Left hindlimb (tissue), 1 donor: ENCODE measurements at regions not wholly inside any gene's neighbourhood (a gene's known extent, or its start where the extent isn't known, plus 50 kb on each side); places are given as distances from the start of the nearest gene placed in this dataset.
A peak's percentile ranks its signal among the peaks of the same experiment; 100 is the strongest.
"Not testable (repeated sequence)": the region's sequence is repeated elsewhere in the genome, so short reads cannot be mapped to it uniquely, and the experiment has no call there.

ENCODE experiments used
- DNase-seq: peaks from one replicate; pipeline ENCODE4 v3.0.0-alpha.2; 2018

DNA sequence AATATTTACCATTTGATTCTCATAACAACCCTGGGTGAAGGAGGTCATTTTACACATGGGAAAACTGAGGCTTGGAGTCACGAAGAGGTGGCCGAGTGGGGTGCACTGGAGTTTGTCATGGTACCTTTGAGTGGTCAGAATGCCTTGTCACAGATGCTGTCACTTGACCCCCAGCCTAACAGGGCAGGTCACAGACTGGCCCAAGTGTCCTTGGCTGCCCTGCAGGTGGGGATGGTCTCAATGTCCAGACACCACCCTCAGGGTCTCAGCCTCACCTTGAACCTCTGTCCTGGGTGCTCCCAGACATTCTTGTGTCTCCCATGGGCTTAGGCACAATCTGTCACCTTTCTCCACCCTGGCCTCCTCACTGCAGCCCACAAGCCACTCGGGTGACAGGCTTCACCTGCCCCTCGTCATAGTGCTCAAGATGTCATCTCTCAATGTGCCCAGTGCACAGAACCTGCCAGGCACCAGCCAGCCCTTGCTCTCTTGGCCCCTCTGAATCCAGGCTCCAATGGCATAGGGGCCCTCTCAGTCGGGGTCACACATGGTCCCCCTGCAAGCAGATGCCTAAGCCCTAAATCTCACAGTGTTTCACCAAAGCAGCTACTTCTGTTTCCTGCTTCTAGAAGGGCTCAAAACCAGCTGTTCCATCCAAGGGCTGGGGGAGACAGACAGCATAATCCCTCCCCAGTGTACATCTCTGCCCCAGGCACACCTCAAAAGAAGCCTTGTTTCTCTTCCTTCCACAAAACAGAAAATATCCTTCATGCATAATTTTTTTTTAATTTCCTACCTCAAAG is 76.8 kb upstream of the NANOS1 start:
- DNase-seq = no peak

DNA sequence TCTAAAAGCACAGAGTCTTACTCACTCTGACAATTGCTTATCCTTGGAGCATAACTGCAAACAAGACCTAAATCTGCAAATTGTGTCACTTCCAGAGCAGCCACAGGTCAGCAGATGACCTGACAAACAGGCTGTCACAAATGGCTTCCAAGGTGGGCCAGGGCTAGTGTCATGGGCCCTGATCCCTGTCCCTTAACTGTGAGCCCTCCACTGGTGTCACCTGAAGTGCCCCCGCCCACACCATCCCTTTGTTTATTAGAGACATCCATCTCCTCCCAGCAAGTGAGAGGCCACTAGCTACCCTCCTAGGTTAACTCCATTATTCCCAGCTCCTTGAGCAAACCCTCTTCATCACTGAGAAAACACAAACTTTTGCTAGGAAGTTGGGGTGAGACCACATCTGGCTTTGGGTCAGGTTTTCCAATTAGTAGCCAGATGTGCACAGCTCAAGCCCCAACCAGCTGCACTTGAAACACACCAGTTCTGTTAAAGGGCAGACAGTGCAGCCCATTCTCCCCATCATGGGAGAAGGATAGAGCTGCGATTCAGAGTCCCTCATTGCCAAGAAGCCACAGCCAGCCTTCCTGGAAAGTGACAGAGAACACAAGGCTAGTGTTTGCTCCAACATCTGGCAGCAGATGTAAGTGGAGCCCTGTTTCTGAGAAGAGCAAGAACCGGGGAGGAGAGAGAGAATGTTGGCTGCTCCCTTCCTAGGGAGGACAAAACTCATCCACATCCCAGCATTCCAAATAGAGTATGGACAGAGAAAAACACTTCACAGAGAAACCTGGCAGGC is 75.7 kb upstream of the NANOS1 start:
- peak; percentile 82 for DNase-seq

- no peak for DNase-seq
Measured at GRCh38 chr10:118955531-118955930, 74.0 kb upstream of the NANOS1 start.

DNA sequence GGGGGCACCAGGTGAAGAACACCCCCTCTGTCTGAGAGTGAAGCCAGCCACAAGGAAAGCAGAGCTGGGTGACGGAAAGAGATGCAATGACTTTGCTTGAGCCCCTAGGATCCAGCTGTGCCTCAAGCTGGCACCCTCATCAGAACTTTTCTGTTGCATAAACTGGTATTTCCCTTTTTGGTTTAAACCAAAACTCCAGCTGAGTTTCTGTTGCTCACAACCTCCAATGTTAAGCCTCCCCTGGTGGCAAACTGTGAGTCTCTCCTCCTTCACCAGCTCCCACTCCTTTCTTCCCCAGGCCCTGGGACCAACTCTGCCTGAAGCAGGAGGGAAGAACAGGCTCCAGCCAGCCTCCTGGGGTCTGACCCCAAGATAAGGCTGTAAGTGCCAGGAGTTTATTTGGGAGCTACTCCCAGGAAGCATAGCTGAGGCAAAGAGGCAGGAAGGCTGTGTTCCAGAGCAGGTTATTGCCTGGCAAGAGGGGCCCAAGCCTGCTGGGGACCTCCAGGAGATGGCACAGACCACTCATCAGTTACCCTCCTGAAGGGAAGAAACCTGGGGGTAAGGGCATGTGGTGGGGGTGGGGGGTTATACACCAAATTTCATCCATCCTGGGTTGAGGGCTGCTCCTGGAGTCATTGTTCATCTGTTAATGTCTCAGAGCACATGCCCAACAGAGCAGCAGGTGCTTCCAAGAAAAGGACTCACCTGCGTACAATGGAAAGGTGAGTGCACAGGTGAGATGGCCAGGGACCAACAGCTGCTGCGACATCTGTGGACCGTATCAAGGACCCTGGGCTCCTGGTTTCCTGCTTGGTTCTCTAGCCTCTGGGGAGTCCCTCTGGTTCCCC is 73.3 kb upstream of the NANOS1 start:
- DNase-seq = no peak

- DNase-seq = no peak
Measured at GRCh38 chr10:118956802-118957442, 72.6 kb upstream of the NANOS1 start.

DNA sequence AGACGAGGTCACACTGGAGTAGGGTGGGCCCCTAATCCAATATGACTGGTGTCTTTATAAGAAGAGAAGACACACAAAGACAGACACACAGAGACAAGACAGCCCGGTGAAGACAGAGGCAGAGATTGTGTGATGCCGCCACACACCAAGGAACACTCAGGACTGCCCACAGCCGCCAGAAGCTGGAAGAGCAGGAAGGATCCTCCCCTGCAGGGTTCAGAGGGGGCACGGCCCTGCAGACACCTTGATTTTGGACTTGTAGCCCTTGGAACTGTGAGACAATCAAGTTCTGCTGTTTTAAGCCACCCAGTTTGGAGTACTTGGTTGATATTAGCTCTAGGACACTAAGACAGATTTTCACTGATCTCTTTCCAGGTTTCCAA is 72.1 kb upstream of the NANOS1 start:
- no peak for DNase-seq

- DNase-seq = no peak
Measured at GRCh38 chr10:118957966-118958365, 71.5 kb upstream of the NANOS1 start.

DNA sequence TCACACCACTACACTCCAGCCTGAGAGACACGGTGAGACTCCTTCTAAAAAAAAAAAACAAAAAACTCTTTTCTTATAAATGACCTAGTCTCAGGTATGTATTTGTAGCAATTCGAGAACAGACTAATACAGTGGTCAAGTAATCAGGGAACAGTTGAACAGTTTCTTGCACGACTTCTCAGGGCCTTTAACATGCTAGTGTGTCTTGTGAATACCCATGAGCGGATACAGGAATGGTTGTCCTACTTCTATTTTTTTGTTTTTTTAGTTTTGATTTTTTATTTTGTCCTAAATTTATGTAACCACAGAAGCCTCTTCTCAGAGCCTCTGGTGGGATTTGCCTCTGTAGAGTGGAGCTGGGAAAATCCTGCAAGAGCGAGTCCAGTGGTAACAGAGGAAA is 71.0 kb upstream of the NANOS1 start:
- DNase-seq = no peak

DNA sequence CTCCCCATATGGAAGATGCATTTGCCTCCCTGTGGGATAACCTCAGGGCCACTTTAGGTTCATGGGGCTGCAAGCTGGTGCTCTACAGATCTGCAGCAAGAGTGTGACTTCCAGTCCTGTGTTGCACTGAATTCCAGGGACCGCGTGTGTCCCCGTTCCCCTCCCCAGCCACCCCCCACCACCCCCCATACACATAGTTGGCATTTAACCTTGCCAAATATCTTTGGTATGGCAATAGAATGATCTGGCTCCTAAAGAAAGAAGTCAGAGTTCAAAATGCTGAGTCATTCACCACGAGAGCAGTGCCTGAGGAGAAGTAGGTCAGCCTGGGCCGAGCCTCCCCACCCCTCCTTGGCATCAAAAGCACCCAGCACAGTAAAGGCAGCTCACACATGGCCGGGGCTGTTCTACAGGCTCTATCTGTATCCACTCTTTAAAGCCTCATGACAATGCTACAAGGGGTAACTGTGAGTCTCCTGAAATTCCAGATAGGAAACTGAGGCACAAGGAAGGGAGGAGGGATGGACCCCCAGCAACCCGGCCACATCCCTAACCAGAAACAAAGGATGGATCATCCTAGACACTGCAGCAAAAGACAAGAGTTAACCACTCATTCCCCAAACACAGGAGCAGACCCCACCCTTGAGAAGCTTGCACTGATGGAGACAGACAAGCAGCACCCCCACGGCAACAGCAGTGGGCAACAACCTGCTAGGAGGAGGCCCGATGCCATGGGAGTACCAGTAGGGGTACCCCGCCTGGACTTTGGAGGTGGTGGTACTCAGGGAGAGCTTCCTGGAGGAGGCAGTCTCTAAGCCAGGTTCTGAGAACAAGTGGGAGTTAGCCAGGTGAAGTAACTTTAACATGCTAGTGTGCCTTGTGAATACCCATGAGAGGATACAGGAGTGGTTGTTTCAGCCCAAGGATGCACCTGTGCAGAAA is 70.3 kb upstream of the NANOS1 start:
- no peak for DNase-seq

DNA sequence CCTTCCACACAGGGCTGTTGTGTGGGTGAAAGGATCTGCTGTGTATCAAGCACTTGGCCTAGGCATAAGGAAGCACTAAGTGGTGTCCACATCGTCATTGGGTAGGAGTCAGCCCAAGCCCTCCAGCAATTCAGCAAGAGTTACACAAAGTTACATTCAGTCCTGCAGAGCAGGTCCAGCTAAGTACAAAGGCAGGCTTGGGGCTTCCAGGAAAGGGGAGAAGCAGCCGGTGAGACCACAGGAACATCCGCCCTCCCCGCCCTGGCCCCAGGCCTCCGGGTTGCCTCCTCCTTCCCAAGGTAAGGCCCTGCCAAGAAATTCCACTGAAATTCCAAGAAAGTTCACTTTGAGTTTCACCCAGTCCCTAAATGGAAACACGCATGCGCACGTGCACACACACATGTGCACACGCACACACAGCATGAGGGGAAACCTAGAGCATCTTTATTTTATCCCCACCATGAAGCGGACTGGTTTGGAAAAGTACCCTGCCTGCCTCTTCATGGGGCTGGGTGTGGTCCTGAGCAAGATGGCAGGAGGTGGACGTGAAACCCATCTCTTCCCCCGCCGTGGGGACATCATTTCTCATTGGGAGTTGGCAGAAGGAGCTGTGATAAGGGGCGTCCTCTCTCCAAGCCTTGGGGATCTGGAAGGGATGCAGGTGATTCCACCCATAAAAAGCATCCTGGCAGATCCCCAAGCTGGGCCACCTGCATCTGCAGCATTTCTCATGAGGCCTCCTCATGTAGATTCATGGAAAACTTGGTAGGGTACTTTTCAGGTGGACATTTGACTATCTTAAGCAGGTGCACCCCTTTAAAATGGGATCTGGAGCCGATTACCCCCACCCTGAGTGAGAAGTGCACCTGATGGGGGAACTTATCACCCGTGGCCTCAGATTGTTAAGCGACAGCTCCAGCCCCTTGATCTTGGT is 69.1 kb upstream of the NANOS1 start:
- DNase-seq = peak; percentile 82

DNA sequence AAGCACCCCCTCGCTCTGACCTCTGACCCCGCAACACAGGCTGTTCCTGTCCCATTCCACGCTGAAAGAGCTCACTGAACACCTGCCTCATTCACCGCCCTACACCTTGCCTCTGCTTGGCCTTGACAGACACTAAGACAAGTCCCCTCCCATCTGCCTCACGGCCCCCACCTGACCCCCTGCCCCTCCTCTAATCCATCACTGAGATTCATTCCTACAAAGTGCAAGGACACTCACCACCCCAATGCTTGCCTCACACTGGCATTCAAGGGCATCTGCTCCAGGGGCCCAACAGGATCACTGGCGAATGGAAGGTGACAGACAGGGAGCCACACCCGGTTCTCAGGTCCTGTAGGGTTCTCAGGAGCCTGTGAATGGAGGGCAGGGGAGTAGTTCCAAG is 68.1 kb upstream of the NANOS1 start:
- DNase-seq = no peak

GRCh38 chr10:118962331-118962868 is 67.1 kb upstream of the NANOS1 start:
- DNase-seq = not testable (repeated sequence)

DNA sequence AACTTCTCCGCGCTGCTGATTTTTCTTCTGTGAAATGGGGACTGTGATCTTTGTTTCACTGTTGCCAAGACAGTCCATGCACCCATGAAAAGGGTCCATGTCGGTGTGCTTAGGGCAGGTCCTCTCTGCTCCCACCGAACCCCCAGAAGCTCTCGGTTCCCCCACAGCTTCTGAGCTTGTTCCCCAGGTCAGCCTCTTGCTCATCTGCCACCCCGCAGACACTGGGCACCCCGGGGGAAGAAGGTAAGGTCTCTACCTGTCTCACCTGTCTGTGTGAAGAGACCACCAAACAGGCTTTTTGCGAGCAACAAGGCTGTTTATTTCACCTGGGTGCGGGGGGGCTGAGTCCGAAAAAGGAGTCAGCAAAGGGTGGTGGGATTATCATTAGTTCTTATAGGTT is 66.2 kb upstream of the NANOS1 start:
- no peak for DNase-seq

- no peak for DNase-seq
Measured at GRCh38 chr10:118963933-118964332, 65.6 kb upstream of the NANOS1 start.

DNA sequence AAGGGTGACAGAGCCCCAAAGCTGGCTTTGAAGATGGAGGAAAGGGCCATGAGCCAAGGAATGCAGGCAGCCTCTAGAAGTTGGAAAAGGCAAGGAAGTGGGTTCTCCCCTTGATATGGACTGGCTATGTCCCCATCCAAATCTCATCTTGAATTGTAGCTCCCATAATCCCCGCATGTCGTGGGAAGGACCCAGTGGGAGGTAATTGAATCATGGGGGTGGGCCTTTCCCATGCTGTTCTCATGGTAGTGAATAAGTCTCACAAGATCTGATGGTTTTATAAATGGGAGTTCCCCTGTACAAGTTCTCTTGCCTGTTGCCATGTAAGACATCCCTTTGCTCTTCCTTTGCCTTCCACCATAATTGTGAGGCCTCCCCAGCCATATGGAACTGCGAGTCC is 65.0 kb upstream of the NANOS1 start:
- DNase-seq = not testable (repeated sequence)

DNA sequence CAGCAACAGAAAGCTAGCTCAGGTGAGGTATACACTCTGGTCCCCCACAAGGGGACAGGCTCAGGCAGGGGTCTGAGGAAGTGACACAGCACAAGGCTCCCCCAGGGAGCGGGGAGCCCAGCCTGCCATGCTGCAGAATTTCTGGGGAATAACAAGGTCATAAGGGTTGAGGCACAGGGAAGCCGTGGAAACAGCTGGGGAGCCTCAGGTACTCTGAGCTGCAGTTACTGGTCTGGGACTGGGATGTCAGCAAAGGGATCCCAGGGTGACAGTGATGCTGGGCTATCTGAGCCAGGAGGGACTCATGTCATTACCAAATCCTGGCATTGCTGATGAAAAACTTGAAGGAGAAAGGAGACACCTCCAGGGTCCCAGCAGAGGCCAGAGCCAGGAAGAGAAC is 64.4 kb upstream of the NANOS1 start:
- no peak for DNase-seq

GRCh38 chr10:118965645-118966044 is 63.9 kb upstream of the NANOS1 start:
- no peak for DNase-seq

DNA sequence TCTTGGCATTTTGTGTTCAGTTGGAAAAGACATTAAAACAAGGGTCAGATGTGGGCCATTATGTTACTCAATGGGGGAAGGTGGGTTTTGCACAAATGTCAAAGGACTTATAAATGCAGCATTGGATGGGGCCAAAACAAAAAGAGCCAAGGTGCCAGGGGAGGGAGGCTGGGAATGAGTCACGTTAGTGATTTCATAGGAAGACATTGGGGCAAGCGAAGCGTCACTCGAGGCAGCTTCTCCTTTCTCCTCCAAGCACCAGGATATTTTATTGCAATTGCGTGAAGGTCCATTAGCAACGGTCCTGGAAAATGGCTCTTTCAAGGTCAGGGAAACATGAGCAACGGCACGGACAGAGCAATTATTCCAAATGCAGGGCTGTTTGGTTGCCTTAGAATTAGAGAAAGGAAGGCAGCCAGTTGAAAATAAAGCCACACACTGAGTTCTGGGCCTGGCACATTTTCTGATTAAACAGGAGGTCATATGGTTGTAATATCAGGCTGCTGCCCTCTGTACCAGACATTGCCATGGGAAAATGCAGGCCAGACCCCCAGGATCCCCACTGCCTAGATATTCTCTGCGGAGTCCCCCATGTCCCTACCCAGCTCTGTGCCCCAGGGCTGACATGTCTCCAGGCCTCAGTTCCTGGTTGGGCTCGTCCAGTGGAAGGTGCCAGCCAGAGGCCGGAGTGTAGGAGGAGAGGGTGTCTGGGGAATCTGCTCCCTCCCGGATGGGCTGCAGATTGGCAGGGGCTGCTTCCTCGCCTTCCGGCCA is 63.3 kb upstream of the NANOS1 start:
- no peak for DNase-seq

DNA sequence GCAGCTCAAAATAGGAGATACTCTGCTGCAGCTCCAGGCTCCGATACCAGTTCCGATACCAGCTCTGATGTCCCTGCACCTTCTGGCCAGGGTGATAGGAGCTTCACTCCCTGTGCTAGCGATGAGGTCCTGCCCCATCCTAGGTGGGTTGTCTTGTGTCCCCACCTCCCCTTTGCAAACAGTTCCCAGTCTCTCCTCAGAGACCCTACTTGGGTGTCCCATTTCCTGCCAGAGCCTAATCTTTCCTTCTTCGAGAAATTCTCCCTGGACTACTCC is 62.7 kb upstream of the NANOS1 start:
- no peak for DNase-seq

DNA sequence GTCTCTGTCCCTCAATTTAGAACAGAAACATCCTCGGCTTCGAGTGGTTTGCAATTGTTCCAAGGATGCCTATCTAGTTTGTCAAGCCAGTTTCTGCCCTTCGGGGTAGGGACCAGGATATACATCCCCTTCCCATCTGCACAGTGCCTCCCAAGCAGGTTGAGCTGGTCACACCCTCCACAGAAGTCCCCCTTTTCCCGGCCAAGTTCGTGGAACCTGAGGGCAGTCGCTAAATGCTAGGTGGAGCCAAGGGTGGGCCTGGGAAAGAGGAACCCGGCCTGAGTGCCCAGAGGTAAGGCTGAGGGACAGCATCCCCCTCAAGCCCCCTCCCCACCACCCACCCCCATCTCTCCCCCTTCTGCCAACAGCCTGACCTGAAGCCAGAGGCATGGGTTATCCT is 62.4 kb upstream of the NANOS1 start:
- no peak for DNase-seq
